ENCODE measurements at regions not wholly inside any gene's neighbourhood (a gene's known extent, or its start where the extent isn't known, plus 50 kb on each side); places are given as distances from the start of the nearest gene placed in this dataset.

DNA sequence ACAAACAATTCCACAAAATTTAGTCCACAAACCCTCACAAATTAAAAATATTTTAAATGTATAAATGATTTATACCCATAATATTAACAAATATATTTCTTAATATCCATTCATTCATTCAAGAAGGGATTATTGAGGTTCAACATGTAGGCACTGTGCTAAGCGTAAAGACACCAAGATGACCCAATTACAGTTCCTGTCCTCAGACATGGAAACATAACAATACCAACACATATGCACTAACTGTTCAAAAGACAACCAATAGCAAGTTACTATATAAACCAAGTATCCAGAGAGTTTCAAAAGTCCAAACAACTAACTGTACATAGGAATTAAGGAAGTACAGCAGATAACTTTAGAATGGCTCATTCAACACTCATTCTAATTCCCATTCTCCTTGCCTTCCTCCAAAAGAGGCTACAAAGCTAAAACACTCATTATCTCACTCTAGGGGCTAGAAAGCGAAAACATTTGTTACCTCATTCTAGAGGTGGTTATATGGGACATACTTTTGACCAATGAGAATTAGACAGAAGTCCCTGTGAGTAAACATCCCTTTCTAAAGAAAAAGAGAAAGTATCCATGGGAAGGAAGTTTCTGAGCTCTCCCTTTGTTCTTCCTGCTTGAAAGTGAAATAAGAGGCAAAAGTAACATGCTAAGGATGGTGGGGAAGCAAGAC is 292.4 kb downstream of the ZEB2 start:
- no peak overlapping the region for H3K27ac ChIP-seq
- TF ChIP-seq, protein P1, sequence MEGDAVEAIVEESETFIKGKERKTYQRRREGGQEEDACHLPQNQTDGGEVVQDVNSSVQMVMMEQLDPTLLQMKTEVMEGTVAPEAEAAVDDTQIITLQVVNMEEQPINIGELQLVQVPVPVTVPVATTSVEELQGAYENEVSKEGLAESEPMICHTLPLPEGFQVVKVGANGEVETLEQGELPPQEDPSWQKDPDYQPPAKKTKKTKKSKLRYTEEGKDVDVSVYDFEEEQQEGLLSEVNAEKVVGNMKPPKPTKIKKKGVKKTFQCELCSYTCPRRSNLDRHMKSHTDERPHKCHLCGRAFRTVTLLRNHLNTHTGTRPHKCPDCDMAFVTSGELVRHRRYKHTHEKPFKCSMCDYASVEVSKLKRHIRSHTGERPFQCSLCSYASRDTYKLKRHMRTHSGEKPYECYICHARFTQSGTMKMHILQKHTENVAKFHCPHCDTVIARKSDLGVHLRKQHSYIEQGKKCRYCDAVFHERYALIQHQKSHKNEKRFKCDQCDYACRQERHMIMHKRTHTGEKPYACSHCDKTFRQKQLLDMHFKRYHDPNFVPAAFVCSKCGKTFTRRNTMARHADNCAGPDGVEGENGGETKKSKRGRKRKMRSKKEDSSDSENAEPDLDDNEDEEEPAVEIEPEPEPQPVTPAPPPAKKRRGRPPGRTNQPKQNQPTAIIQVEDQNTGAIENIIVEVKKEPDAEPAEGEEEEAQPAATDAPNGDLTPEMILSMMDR (conservative IDR thresholded peaks at IDR 0.05), result no peak

DNA sequence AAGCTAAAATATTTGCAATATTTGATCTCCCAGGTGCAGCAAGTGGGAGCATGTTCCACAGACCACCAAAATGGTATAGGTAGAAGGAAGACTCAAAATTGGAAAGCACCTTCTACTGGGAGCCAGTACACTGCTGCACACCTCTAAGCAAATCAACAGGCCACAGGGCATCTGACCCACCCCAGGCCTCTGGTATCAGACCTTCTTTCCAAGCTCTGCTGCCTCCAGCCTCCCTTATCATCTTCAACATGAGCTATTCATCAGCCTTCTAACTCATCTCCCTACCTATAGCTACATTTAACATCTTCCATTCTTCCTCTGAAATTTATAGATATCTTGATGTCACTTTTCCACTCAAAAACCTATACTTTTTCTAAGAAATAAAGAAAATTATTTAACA is 294.8 kb downstream of the ZEB2 start:
- TF ChIP-seq, protein P1 (conservative IDR thresholded peaks at IDR 0.05), result no peak
- H3K27ac ChIP-seq, result no peak overlapping the region

DNA sequence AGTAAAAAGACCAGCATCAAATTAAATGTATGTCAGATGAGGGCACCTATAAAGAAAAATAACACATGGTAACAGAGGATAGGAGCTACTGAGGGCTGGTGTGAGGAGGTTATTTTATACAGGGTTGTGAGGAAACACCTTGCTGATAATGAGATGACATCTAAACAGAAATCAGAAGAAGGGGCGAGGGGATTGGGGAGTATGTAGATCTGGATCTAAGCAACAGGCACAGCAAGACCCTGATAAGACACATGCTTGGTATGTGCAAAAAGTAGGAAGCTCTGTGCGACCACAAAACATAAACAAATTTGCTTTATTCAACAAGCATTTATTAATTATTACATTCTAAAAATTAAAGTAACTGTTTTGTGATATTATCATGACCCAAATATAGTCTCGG is 295.4 kb downstream of the ZEB2 start:
- H3K27ac ChIP-seq, result no peak overlapping the region
- TF ChIP-seq, protein P1 (conservative IDR thresholded peaks at IDR 0.05), result no peak

DNA sequence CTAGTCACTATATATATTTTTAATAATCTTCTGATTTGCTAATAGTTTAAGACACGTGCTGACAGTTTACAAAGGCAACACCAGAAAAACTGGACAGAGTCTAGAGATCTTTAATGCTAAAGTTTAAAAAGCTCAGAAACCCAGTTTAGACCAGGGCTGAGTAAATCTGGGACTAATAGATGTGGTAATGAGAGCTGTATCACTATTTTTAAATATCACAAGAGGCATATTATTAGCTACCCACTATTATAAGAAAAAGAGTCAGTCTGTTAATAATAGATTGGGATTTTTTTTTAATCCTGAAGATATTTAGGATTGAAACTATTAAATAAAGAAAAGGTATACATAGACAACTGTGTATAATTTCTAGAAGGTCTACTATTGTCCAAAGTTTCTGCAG is 299.9 kb downstream of the ZEB2 start:
- no peak overlapping the region for H3K27ac ChIP-seq

DNA sequence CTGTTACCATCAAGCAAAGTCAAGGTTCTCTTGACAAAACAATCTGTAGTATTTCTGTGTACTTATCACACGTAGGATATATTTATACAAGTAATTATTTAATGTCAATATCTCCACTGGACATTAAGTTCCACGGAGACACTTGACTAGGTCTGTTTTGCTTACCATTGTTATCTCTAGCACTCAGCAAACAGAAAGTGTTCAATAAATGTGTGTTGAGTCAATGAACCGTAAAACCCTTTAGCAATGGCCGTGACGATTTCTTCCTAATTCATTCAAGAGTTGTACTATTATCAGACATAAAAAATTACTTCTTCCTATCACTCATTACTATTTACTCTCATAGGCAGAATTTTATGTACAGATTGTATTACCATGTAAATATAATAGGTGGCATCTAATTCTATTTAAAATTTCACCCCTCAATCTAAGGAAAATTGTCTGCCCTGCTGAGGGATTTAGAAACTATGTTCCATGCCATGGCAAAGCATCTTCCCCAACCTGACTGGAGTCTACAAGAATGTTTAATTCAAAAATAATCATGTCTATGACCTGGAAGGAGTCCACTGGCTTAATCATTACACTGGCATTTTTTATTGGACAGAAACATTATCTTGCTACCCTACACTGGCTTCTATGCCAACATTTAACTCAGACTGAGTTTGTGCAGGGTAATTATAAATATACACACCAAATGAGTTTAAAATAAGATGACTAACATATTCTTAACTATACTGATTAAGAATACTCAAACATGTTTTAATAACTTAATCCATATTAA is 301.9 kb downstream of the ZEB2 start:
- TF ChIP-seq, protein P1 (conservative IDR thresholded peaks at IDR 0.05), result no peak
- no peak overlapping the region; the same call in 1 of the 2 replicates for H3K27ac ChIP-seq

More for the DNA sequence above, 299.9 kb downstream of the ZEB2 start:
- TF ChIP-seq, protein P1 (conservative IDR thresholded peaks at IDR 0.05), result no peak

DNA sequence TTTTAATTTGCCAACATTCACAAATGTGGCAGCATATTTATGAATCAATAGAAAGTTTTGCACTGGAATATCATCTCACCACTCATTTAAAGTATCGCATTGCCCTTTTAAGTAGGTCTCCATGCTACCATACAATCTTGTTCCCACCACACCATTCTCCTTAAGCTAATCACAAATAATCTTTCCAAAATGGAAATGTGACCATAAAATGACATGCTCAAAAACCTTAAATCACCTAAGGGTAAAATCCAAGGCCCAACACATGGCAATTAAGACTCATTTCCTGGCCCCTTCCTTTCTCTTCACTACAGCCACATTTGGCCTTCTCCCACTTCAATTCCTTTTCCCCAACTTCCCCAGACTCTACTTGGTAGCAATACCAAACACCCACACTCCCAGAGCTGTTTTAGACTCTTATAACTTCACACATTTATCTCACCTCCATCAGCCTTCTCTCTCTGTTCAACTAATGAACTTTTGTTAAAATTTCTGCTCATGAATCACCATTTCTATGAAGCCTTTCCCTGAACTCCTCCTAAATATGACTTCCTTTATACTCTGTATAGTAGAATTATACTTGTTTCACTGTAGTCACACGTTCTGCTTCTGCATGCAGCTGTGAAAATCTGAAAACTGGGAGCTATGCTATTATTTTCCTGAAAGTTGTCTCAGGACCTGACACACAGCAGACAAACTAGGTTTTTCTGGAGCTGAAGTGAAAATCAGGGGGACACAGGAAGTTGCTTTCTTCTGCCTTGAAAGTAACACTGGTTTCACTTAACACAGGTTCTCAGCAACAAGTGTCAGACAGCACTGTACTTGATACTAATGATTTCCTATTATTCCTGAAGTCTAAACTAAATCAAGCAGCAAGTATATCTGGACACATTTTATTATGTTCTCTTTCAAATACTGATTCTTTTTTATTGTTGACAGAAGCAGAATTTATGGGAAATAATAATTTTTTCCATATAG is 303.9 kb downstream of the ZEB2 start:
- H3K27ac ChIP-seq, result no peak overlapping the region
- TF ChIP-seq, protein P1 (conservative IDR thresholded peaks at IDR 0.05), result no peak

DNA sequence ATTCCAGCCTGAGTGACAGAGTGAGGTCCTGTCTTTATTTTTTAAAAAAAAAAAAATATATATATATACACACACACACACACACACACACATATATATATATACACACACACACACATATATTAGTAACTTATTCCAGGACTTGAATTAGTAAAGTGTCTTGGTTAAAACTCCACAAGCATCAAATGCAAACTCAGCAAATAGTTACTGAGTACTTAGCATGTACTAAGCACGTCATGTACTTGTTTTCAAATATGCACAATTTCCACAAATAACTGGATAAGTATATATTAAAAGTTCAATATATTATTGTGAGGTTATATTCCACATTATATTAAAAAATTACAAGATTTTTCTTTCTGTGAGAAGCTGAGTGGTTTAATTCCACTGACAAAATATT is 304.7 kb downstream of the ZEB2 start:
- H3K27ac ChIP-seq, result no peak overlapping the region

More for the DNA sequence above, 304.7 kb downstream of the ZEB2 start:
- TF ChIP-seq, protein P1 (conservative IDR thresholded peaks at IDR 0.05), result no peak

Measured in VCaP (cell line).